Astrocyte (in vitro differentiated cells and primary cell): ENCODE measurements at regions not wholly inside any gene's neighbourhood (a gene's known extent, or its start where the extent isn't known, plus 50 kb on each side); places are given as distances from the start of the nearest gene placed in this dataset.

ENCODE experiments used
- CTCF ChIP-seq: IDR thresholded peaks from 2 replicates; pipeline ENCODE4 v1.5.1; 2011; ENCODE audit warnings: low read depth, mild to moderate bottlenecking, inconsistent platforms, low read length, moderate library complexity; ENCODE audit not compliant: insufficient read depth
- EZH2 ChIP-seq: IDR thresholded peaks from 2 replicates; pipeline ENCODE4 v1.6.1; 2012; ENCODE audit warnings: mild to moderate bottlenecking, low read length, inconsistent platforms; ENCODE audit not compliant: insufficient read depth

GRCh38 chr10:33835556-33835955 lies 501.1 kb upstream of the NRP1 start:
- TF ChIP-seq CTCF (no peak), EZH2 (no peak)
